Adrenal gland (tissue), 9 donors: ENCODE measurements at regions not wholly inside any gene's neighbourhood (a gene's known extent, or its start where the extent isn't known, plus 50 kb on each side); places are given as distances from the start of the nearest gene placed in this dataset.
A peak's percentile ranks its signal among the peaks of the same experiment; 100 is the strongest.

ENCODE experiments used
- DNase-seq, 7 donors: peaks; one replicate each; pipeline ENCODE4 v3.0.0-alpha.2; 2019 to 2020
- H3K27ac ChIP-seq, 5 donors: fragments of 200-600 bp; sonication (generic) in 4 of 5; 1 replicate in 3 of 5; 2 replicates in 2 of 5; pipeline versions ENCODE4 v1.5.1 to v1.8.0; 2016 to 2020; ENCODE audit warnings: mild to moderate bottlenecking in 1 of 5
- H3K27me3 ChIP-seq: fragments of 200-600 bp; 2 replicates; pipeline ENCODE4 v1.8.0; 2021
- H3K36me3 ChIP-seq, 2 donors: fragments of 200-600 bp; replicated peaks in 1 of 2; 1 replicate in 1 of 2; 2 replicates in 1 of 2; pipeline versions ENCODE4 v1.5.1 to v1.8.0; 2018 to 2022
- H3K4me1 ChIP-seq, 2 donors: fragments of 200-600 bp; replicated peaks in 1 of 2; 1 replicate in 1 of 2; 2 replicates in 1 of 2; pipeline versions ENCODE4 v1.5.1 to v1.8.0; 2018 to 2021
- H3K4me3 ChIP-seq, 4 donors: fragments of 200-600 bp; sonication (generic) in 3 of 4; one replicate each; pipeline ENCODE4 v1.5.1; 2016 to 2018
- H3K9me3 ChIP-seq, 3 donors: fragments of 200-600 bp; sonication (generic) in 1 of 3; replicated peaks in 1 of 3; 1 replicate in 2 of 3; 2 replicates in 1 of 3; pipeline versions ENCODE4 v1.5.1 to v1.8.0; 2016 to 2021
- CTCF ChIP-seq, 6 experiments: fragments of 450-650 bp in 4 of 6; fragments of 200-600 bp in 2 of 6; sonication (generic) in 1 of 6; IDR thresholded peaks; 1 replicate in 5 of 6; 2 replicates in 1 of 6; pipeline versions ENCODE4 v1.5.1 to v1.8.0; 2016 to 2021; ENCODE audit warnings: antibody characterized with exemption in 6 of 6, mild to moderate bottlenecking in 2 of 6, moderate library complexity in 1 of 6
- POLR2A ChIP-seq, 2 donors: fragments of 450-650 bp; IDR thresholded peaks; one replicate each; pipeline ENCODE4 v1.6.1; 2017; ENCODE audit warnings: antibody characterized with exemption in 2 of 2, mild to moderate bottlenecking in 2 of 2, moderate library complexity in 1 of 2
- WGBS, 4 donors: extraction: QIAGEN DNeasy Blood & Tissue Kit in 2 of 4; methylation state at CpG; one replicate each; pipeline versions ENCODE4 v1.1.5 to v1.1.7; 2013 to 2017; 5-methylcytosine and 5-hydroxymethylcytosine counted together
- intact Hi-C, 2 donors: fragments of 100-400 bp; cut with DNase I; formaldehyde crosslinking; loops; one replicate each; pipeline versions ENCODE4 v1.14.1 to v1.15.0; 2022 to 2023
- donor health status: healthy with polysubstance abuse.
- donor health status: Bipolar disorder and iron deficiency.
- donor health status: DM: yes; HTN: yes; CAD: no.
- donor health status: DM: no; HTN: no; CAD: no.
- donor health status: DM: no; HTN: no; CAD: no.

DNA sequence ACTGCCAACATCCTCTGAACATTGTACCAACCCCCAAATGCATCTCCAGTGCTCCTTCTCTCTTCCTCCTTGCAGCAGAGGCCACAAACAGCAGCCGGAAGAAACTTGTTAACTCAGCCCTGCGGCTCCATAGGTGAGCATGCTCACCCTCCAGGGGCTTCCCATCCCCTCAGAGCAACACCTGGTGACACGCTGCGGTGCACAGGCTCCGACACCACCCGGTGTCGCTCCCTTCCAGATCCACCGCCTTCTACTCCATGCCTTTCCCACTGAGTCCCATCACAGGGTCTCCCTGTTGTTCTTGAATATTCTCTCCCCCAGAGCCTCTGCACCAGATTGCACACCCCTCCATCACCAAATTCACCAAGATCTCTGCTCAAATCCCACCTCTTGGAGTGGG lies 171.5 kb upstream of the FHL2 start:
- H3K4me3 ChIP-seq = no peak overlapping the region
- peaks cover 2 to 5% of the 10 kb centered on the region in 2 donors for H3K4me1 ChIP-seq
- H3K9me3 ChIP-seq = no peaks in the 10 kb centered on the region
- intact Hi-C loops = loop anchor here (10.0 kb wide), 2 partner anchors 234 to 514 kb away; no protein-coding TSS in a partner anchor
- H3K36me3 ChIP-seq = no peaks in the 10 kb centered on the region
- TF ChIP-seq POLR2A (IDR thresholded peaks at IDR 0.05) = no peak
- TF ChIP-seq CTCF (IDR thresholded peaks at IDR 0.05) = no peak
- DNase-seq = no peak
- 94 to 96% (median 95%) methylated on average over 8 of the region's 8 CpGs for WGBS, 4 donors
- H3K27me3 ChIP-seq = no peaks in the 10 kb centered on the region
- H3K27ac ChIP-seq = no peak overlapping the region

DNA sequence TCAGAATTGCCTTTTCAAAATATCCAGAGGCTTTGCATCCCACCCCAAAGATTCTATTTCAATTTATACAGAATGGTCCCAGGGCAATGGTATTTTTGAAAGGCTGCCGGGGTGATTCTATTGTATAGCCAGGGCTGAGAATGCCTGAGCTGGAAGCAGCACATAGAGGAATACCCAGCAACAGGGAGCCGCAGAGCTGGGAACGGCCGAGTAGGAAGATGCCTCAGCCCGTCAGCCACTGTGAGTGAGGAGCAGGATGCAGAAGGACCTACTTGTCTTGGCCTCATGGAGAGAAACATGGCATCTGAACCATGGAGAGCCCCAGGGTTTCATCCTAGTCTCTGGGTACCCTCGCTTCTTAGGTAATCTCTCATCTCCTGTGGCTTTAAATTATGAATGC lies 170.8 kb upstream of the FHL2 start:
- intact Hi-C loops = loop anchor here (10.0 kb wide), 2 partner anchors 235 to 515 kb away; no protein-coding TSS in a partner anchor
- H3K27me3 ChIP-seq = no peaks in the 10 kb centered on the region
- no peaks in the 10 kb centered on the region for H3K9me3 ChIP-seq
- 94 to 100% (median 94%) methylated on average over 6 of the region's 6 CpGs for WGBS, 4 donors
- no peak overlapping the region for H3K4me3 ChIP-seq
- no peak overlapping the region for H3K27ac ChIP-seq
- peaks cover 0 to 5% of the 10 kb centered on the region in 2 donors for H3K4me1 ChIP-seq
- DNase-seq = no peak
- TF ChIP-seq POLR2A (IDR thresholded peaks at IDR 0.05) = no peak
- H3K36me3 ChIP-seq = no peaks in the 10 kb centered on the region

- intact Hi-C loops = no loop called here
- no peaks in the 10 kb centered on the region for H3K9me3 ChIP-seq
- TF ChIP-seq POLR2A (IDR thresholded peaks at IDR 0.05) = no peak
- TF ChIP-seq CTCF (IDR thresholded peaks at IDR 0.05) = no peak
- H3K36me3 ChIP-seq = no peaks in the 10 kb centered on the region
- H3K27ac ChIP-seq = no peak overlapping the region
- no peaks in the 10 kb centered on the region for H3K4me1 ChIP-seq
- DNase-seq = no peak
- 52 to 61% (median 57%) methylated on average over 17 of the region's 17 CpGs for WGBS, 4 donors
- H3K27me3 ChIP-seq = no peaks in the 10 kb centered on the region
- H3K4me3 ChIP-seq = no peak overlapping the region
Measured at GRCh38 chr2:105567996-105568494, 169.2 kb upstream of the FHL2 start.

GRCh38 chr2:105563000-105563719 lies 164.3 kb upstream of the FHL2 start:
- DNase-seq = peak in 1 of 7 donors; percentile 18
- Histone ChIP-seq H3K27ac (no peak overlapping the region), H3K4me3 (no peak overlapping the region), H3K9me3 (no peaks in the 10 kb centered on the region), H3K4me1 (peaks cover 0 to under 1% of the 10 kb centered on the region in 2 donors), H3K36me3 (no peaks in the 10 kb centered on the region), H3K27me3 (no peaks in the 10 kb centered on the region)
- 71 to 80% (median 77%) methylated on average over 8 of the region's 8 CpGs for WGBS, 4 donors
- intact Hi-C loops = no loop called here
- TF ChIP-seq CTCF (IDR thresholded peaks at IDR 0.05) = no peak
- TF ChIP-seq POLR2A (IDR thresholded peaks at IDR 0.05) = no peak

DNA sequence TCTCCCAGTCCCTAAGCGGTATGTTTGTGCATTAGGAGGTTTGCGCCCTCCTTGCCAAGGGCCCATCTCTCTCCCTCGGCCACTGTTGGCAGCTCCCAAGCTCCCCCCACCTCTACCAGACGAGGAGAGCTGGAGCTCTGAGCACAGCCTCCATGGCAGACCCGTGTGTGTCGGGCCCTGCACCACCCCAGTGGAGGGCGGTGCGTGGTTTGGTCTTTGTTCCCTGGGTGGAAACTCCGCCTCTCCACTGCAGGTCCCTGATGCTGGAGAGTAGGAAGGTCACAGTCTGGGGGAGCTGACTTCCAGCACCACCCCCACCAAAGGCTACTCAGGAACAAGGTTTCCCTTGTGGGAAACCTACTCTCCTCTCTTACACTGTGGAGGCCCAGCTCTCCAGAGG lies 162.6 kb upstream of the FHL2 start:
- 86 to 96% (median 92%) methylated on average over 4 to 9 of the region's 9 CpGs for WGBS, 4 donors
- TF ChIP-seq CTCF (IDR thresholded peaks at IDR 0.05) (no peak), POLR2A (IDR thresholded peaks at IDR 0.05) (no peak)
- Histone ChIP-seq H3K4me1 (peaks cover 6 to 16% of the 10 kb centered on the region in 2 donors), H3K4me3 (no peak overlapping the region), H3K36me3 (no peaks in the 10 kb centered on the region), H3K9me3 (no peaks in the 10 kb centered on the region), H3K27me3 (no peaks in the 10 kb centered on the region), H3K27ac (no peak overlapping the region)
- intact Hi-C loops = no loop called here
- DNase-seq = no peak
